ENCODE measurements at regions not wholly inside any gene's neighbourhood (a gene's known extent, or its start where the extent isn't known, plus 50 kb on each side); places are given as distances from the start of the nearest gene placed in this dataset.

GRCh38 chr9:99713838-99714306 is 107.8 kb upstream of the NR4A3 start:
- ATAC-seq (ENCODE audit: insufficient number of reproducible peaks, low FRiP score, low read depth): no peak
- no peak for TF ChIP-seq CTCF (IDR thresholded peaks at IDR 0.05)
- H3K4me3 ChIP-seq: no peak overlapping the region
- H3K9me3 ChIP-seq: no peaks in the 10 kb centered on the region
- no peak for DNase-seq (ENCODE audit: low spot score)
- no peak overlapping the region for H3K27ac ChIP-seq
- no peaks in the 10 kb centered on the region for H3K27me3 ChIP-seq (replicated peaks; ENCODE audit: insufficient read depth)
- no peaks in the 10 kb centered on the region for H3K4me1 ChIP-seq (ENCODE audit: control insufficient read depth in 1 of 2, low read depth in 2 of 2)
- no peaks in the 10 kb centered on the region for H3K36me3 ChIP-seq

- Histone ChIP-seq H3K9me3 (no peaks in the 10 kb centered on the region), H3K4me1 (ENCODE audit: control insufficient read depth in 1 of 2, low read depth in 2 of 2) (peaks cover 0 to 14% of the 10 kb centered on the region in 2 donors), H3K36me3 (no peaks in the 10 kb centered on the region), H3K4me3 (no peak overlapping the region), H3K27me3 (replicated peaks; ENCODE audit: insufficient read depth) (no peaks in the 10 kb centered on the region), H3K27ac (no peak overlapping the region)
- no peak for TF ChIP-seq CTCF (IDR thresholded peaks at IDR 0.05)
- no peak for ATAC-seq (ENCODE audit: insufficient number of reproducible peaks, low FRiP score, low read depth)
- DNase-seq (ENCODE audit: low spot score): no peak
Measured at GRCh38 chr9:99718631-99719030, 103.1 kb upstream of the NR4A3 start.

GRCh38 chr9:99720455-99721050 is 101.1 kb upstream of the NR4A3 start:
- Histone ChIP-seq H3K27me3 (replicated peaks; ENCODE audit: insufficient read depth) (no peaks in the 10 kb centered on the region), H3K9me3 (no peaks in the 10 kb centered on the region), H3K4me3 (peak overlapping the region; percentile 63), H3K27ac (peak overlapping the region; percentile 14 to 20), H3K36me3 (no peaks in the 10 kb centered on the region), H3K4me1 (ENCODE audit: control insufficient read depth in 1 of 2, low read depth in 2 of 2) (peaks cover 0 to 14% of the 10 kb centered on the region in 2 donors)
- ATAC-seq (ENCODE audit: insufficient number of reproducible peaks, low FRiP score, low read depth) (no peak), DNase-seq (ENCODE audit: low spot score) (no peak)
- TF ChIP-seq CTCF (IDR thresholded peaks at IDR 0.05): no peak

GRCh38 chr9:99721898-99722297 is 99.8 kb upstream of the NR4A3 start:
- Histone ChIP-seq H3K4me1 (ENCODE audit: control insufficient read depth in 1 of 2, low read depth in 2 of 2) (peaks cover 0 to 14% of the 10 kb centered on the region in 2 donors), H3K4me3 (no peak overlapping the region), H3K27me3 (replicated peaks; ENCODE audit: insufficient read depth) (no peaks in the 10 kb centered on the region), H3K36me3 (no peaks in the 10 kb centered on the region), H3K27ac (no peak overlapping the region), H3K9me3 (no peaks in the 10 kb centered on the region)
- ATAC-seq (ENCODE audit: insufficient number of reproducible peaks, low FRiP score, low read depth): no peak
- no peak for DNase-seq (ENCODE audit: low spot score)
- TF ChIP-seq CTCF (IDR thresholded peaks at IDR 0.05): no peak

GRCh38 chr9:99722877-99723276 is 98.8 kb upstream of the NR4A3 start:
- DNase-seq (ENCODE audit: low spot score) (no peak), ATAC-seq (ENCODE audit: insufficient number of reproducible peaks, low FRiP score, low read depth) (no peak)
- Histone ChIP-seq H3K9me3 (no peaks in the 10 kb centered on the region), H3K4me1 (ENCODE audit: control insufficient read depth in 1 of 2, low read depth in 2 of 2) (peaks cover 0 to 14% of the 10 kb centered on the region in 2 donors), H3K36me3 (no peaks in the 10 kb centered on the region), H3K4me3 (no peak overlapping the region), H3K27ac (no peak overlapping the region), H3K27me3 (replicated peaks; ENCODE audit: insufficient read depth) (no peaks in the 10 kb centered on the region)
- TF ChIP-seq CTCF (IDR thresholded peaks at IDR 0.05): no peak
